ENCODE measurements at regions not wholly inside any gene's neighbourhood (a gene's known extent, or its start where the extent isn't known, plus 50 kb on each side); places are given as distances from the start of the nearest gene placed in this dataset.

DNA sequence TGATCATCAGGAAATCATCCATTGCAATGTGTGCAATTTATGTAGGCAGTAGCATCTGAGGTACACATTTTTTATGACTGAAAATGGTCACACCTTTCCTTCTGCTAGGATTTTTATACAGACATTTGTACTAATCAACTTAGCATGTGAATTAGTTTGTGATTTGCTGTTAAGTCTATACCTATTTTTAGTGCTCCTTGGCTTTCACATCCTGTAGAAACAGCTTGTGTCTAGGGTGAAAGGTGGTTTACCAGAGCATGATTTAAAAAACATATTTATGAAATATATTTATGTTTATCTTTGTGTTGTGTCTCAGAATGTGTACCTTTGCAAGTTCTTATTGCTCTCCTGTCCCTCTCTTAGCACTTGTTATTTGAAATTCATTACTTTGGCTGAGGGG lies 916.0 kb downstream of the TECRL start:
- H2BK20ac ChIP-seq (ENCODE audit: low read depth, low read length): no peak overlapping the region
- H4K91ac ChIP-seq (ENCODE audit: insufficient read depth, low read depth, low read length): no peak overlapping the region
- H3K14ac ChIP-seq (replicated peaks; ENCODE audit: low read depth, low read length): no peak overlapping the region
- H2AK5ac ChIP-seq (ENCODE audit: low read depth, low read length): no peak overlapping the region
- no peaks in the 10 kb centered on the region for H4K20me1 ChIP-seq (ENCODE audit: insufficient read depth, low read length)
- intact Hi-C loops (cut with micrococcal nuclease) (no loop called here), dilution Hi-C loops (cut with HindIII; ENCODE audit: low sequenced_read_pairs, unreplicated experiment) (no loop called here), in situ Hi-C loops (cut with MboI; ENCODE audit: low sequenced_read_pairs) (no loop called here)
- no peaks in the 10 kb centered on the region for H3K9me1 ChIP-seq (ENCODE audit: insufficient read depth, low read length)
- CTCF ChIA-PET: no interaction called here
- no peak overlapping the region for H2BK5ac ChIP-seq (ENCODE audit: low read depth, low read length, poor library complexity, severe bottlenecking)
- no peak overlapping the region for H4K5ac ChIP-seq (ENCODE audit: low read depth, low read length)
- no peak overlapping the region for H2AK9ac ChIP-seq (replicated peaks; ENCODE audit: low read depth, low read length, poor library complexity)
- no peak overlapping the region for H3K27ac ChIP-seq (ENCODE audit: insufficient read depth, low read length)
- H3K23ac ChIP-seq (ENCODE audit: low read depth, low read length): no peak overlapping the region
- H4K8ac ChIP-seq (ENCODE audit: low read depth in 2 of 2, low read length in 2 of 2): no peak overlapping the region
- no TSS peak for BruUV-seq (replicated peaks)
- H3K79me1 ChIP-seq (ENCODE audit: low read depth in 1 of 2, low read length in 2 of 2): no peaks in the 10 kb centered on the region
- TF ChIP-seq RAD21 (IDR thresholded peaks at IDR 0.05; ENCODE audit: low read length) (no peak), BHLHE40 (IDR thresholded peaks at IDR 0.05; ENCODE audit: low read depth, low read length) (no peak), MXI1 (IDR thresholded peaks at IDR 0.05; ENCODE audit: borderline replicate concordance, low read depth, low read length) (no peak)
- TF ChIP-seq, protein P1, sequence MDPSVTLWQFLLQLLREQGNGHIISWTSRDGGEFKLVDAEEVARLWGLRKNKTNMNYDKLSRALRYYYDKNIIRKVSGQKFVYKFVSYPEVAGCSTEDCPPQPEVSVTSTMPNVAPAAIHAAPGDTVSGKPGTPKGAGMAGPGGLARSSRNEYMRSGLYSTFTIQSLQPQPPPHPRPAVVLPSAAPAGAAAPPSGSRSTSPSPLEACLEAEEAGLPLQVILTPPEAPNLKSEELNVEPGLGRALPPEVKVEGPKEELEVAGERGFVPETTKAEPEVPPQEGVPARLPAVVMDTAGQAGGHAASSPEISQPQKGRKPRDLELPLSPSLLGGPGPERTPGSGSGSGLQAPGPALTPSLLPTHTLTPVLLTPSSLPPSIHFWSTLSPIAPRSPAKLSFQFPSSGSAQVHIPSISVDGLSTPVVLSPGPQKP (IDR thresholded peaks at IDR 0.05; ENCODE audit: borderline replicate concordance, low read depth, low read length): no peak
- H3K4me3 ChIP-seq (ENCODE audit: insufficient read depth, low read depth, low read length): no peak overlapping the region
- no peak overlapping the region for H3K4ac ChIP-seq (ENCODE audit: low read depth, low read length)
- no peak overlapping the region for H3K9ac ChIP-seq (ENCODE audit: low read depth, low read length)
- H2AFZ ChIP-seq (replicated peaks; ENCODE audit: low read length, poor library complexity): no peak overlapping the region
- POLR2A ChIA-PET (ENCODE audit: unreplicated experiment): no interaction called here
- no peaks in the 10 kb centered on the region for H3K36me3 ChIP-seq (ENCODE audit: control insufficient read depth, insufficient read depth, low read length)
- ATAC-seq (ENCODE audit: low read depth) (no peak), DNase-seq (no peak)
- H3K27me3 ChIP-seq (ENCODE audit: control insufficient read depth, insufficient read depth, low read length): no peaks in the 10 kb centered on the region
- no peaks in the 10 kb centered on the region for H3K4me1 ChIP-seq (ENCODE audit: control insufficient read depth, insufficient read depth, low read length)
- H3K18ac ChIP-seq (ENCODE audit: low read depth, low read length): no peak overlapping the region
- peaks cover 8% of the 10 kb centered on the region for H3K9me3 ChIP-seq (ENCODE audit: control insufficient read depth, insufficient read depth, low read length)
- H3K4me2 ChIP-seq (ENCODE audit: low read depth, low read length): no peak overlapping the region
- no peak overlapping the region for H2BK120ac ChIP-seq (ENCODE audit: low read depth, low read length)
- H2BK15ac ChIP-seq (ENCODE audit: low read depth, low read length): no peak overlapping the region
- H3K56ac ChIP-seq (ENCODE audit: extremely low read depth, insufficient read depth, low read length): no peak overlapping the region

All from IMR-90 (cell line).